ENCODE measurements at regions not wholly inside any gene's neighbourhood (a gene's known extent, or its start where the extent isn't known, plus 50 kb on each side); places are given as distances from the start of the nearest gene placed in this dataset.

DNA sequence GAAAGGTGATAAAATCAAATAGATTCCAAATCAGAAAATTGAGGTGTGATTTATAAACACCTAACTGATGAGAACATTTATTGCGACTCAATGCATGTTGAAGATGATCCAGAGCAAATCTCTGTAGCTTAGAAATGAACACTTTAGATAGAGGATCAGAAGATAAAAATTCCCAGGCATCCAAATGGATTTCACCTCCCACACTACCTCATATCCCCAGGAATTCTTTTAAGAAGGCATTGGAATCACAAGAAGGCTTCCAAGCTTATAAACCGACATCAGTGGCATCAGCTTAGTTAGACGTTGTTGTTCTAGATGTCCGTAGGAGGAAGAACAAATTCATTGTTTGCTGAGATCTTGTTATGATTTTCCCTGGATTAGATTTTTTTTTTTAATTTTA is 154.4 kb downstream of the EBLN2 start:
- TF ChIP-seq CTCF (IDR thresholded peaks at IDR 0.05; ENCODE audit: low read depth, low read length, missing input control) = no peak
- no peak for TF ChIP-seq TAF1 (conservative IDR thresholded peaks at IDR 0.05)
- TF ChIP-seq, protein P1, sequence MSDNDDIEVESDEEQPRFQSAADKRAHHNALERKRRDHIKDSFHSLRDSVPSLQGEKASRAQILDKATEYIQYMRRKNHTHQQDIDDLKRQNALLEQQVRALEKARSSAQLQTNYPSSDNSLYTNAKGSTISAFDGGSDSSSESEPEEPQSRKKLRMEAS (IDR thresholded peaks at IDR 0.05) = no peak
- no peak for TF ChIP-seq GABPA (IDR thresholded peaks at IDR 0.05 in 1 of 2, conservative IDR thresholded peaks at IDR 0.05 in 1 of 2)
- no peak for TF ChIP-seq HNF4A (conservative IDR thresholded peaks at IDR 0.05)
- TF ChIP-seq, protein P2, sequence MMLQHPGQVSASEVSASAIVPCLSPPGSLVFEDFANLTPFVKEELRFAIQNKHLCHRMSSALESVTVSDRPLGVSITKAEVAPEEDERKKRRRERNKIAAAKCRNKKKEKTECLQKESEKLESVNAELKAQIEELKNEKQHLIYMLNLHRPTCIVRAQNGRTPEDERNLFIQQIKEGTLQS (IDR thresholded peaks at IDR 0.05) = no peak
- no peak for TF ChIP-seq HNF4G (IDR thresholded peaks at IDR 0.05)
- no peak for TF ChIP-seq REST (IDR thresholded peaks at IDR 0.05)
- TF ChIP-seq EGR1 (IDR thresholded peaks at IDR 0.05; ENCODE audit: low read depth in 2 of 2) = no peak

All from liver (tissue), 3 donors.